Parathyroid adenoma (tissue), 2 donors: ENCODE measurements at regions not wholly inside any gene's neighbourhood (a gene's known extent, or its start where the extent isn't known, plus 50 kb on each side); places are given as distances from the start of the nearest gene placed in this dataset.
"Not testable (repeated sequence)": the region's sequence is repeated elsewhere in the genome, so short reads cannot be mapped to it uniquely, and the experiment has no call there.

Experiments
- H2AFZ ChIP-seq: fragments of 300-600 bp; sonication (generic); one replicate; pipeline ENCODE4 v1.7.0; 2017; ENCODE audit warnings: antibody characterized with exemption, mild to moderate bottlenecking
- H3K27ac ChIP-seq: fragments of 300-600 bp; sonication (generic); one replicate; pipeline ENCODE4 v1.7.0; 2017
- H3K27me3 ChIP-seq: fragments of 300-600 bp; sonication (generic); one replicate; pipeline ENCODE4 v1.7.0; 2017; ENCODE audit warnings: low read length; ENCODE audit not compliant: control insufficient read depth, insufficient read depth
- H3K36me3 ChIP-seq: fragments of 300-600 bp; sonication (generic); one replicate; pipeline ENCODE4 v1.7.0; 2017; ENCODE audit warnings: low read length; ENCODE audit not compliant: control insufficient read depth, insufficient read depth
- H3K4me1 ChIP-seq: fragments of 300-600 bp; sonication (generic); one replicate; pipeline ENCODE4 v1.7.0; 2017; ENCODE audit warnings: control low read depth
- H3K4me2 ChIP-seq: fragments of 300-600 bp; sonication (generic); one replicate; pipeline ENCODE4 v1.7.0; 2017; ENCODE audit warnings: low read length
- H3K4me3 ChIP-seq: fragments of 300-600 bp; sonication (generic); one replicate; pipeline ENCODE4 v1.7.0; 2017; ENCODE audit warnings: low read depth, low read length
- H3K79me2 ChIP-seq: fragments of 300-600 bp; sonication (generic); one replicate; pipeline ENCODE4 v1.7.0; 2017; ENCODE audit warnings: control low read depth
- H3K9ac ChIP-seq: fragments of 300-600 bp; sonication (generic); one replicate; pipeline ENCODE4 v1.7.0; 2017; ENCODE audit warnings: mild to moderate bottlenecking
- H3K9me3 ChIP-seq: fragments of 300-600 bp; sonication (generic); one replicate; pipeline ENCODE4 v1.7.0; 2017; ENCODE audit warnings: low read length; ENCODE audit not compliant: control insufficient read depth
- TF ChIP-seq, protein P1 (sequence below): fragments of 300-600 bp; sonication (generic); IDR thresholded peaks from one replicate; pipeline ENCODE4 v1.7.0; 2017; ENCODE audit warnings: antibody characterized with exemption, mild to moderate bottlenecking
- donor health status: primary hyperparathyroidism.

DNA sequence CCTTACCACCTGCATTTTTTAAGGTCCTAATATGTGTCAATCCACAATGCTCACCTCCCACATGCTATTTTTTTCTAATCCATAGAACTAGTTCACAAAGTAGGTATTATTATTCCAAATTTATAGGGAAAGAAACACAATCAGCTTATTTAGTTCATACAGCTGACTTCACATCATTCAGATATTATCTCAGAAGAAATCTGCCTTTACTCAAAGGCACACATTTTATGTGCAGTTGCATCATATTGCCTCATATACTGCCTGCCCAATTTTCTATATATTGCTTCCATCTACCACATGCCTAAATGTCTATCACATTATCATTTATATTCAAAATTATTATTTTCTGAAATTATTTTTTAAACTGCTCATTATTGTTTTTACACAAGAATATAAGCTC is 88.7 kb upstream of the LUZP2 start:
- Histone ChIP-seq H3K4me2 (no peak overlapping the region), H3K9ac (no peak overlapping the region), H3K4me3 (no peak overlapping the region), H3K27ac (no peak overlapping the region), H2AFZ (no peak overlapping the region), H3K79me2 (no peaks in the 10 kb centered on the region), H3K27me3 (no peaks in the 10 kb centered on the region), H3K36me3 (no peaks in the 10 kb centered on the region), H3K9me3 (no peaks in the 10 kb centered on the region), H3K4me1 (no peaks in the 10 kb centered on the region)
- TF ChIP-seq, protein P1, sequence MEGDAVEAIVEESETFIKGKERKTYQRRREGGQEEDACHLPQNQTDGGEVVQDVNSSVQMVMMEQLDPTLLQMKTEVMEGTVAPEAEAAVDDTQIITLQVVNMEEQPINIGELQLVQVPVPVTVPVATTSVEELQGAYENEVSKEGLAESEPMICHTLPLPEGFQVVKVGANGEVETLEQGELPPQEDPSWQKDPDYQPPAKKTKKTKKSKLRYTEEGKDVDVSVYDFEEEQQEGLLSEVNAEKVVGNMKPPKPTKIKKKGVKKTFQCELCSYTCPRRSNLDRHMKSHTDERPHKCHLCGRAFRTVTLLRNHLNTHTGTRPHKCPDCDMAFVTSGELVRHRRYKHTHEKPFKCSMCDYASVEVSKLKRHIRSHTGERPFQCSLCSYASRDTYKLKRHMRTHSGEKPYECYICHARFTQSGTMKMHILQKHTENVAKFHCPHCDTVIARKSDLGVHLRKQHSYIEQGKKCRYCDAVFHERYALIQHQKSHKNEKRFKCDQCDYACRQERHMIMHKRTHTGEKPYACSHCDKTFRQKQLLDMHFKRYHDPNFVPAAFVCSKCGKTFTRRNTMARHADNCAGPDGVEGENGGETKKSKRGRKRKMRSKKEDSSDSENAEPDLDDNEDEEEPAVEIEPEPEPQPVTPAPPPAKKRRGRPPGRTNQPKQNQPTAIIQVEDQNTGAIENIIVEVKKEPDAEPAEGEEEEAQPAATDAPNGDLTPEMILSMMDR, result no peak

GRCh38 chr11:24411791-24412190 is 85.1 kb upstream of the LUZP2 start:
- no peak overlapping the region for H3K4me3 ChIP-seq
- H3K36me3 ChIP-seq, result no peaks in the 10 kb centered on the region
- H3K4me1 ChIP-seq, result no peaks in the 10 kb centered on the region
- no peaks in the 10 kb centered on the region for H3K27me3 ChIP-seq
- TF ChIP-seq, protein P1, result no peak
- H3K27ac ChIP-seq, result no peak overlapping the region
- H3K79me2 ChIP-seq, result no peaks in the 10 kb centered on the region
- H3K9ac ChIP-seq, result no peak overlapping the region
- no peak overlapping the region for H3K4me2 ChIP-seq
- H3K9me3 ChIP-seq, result no peaks in the 10 kb centered on the region
- no peak overlapping the region for H2AFZ ChIP-seq

GRCh38 chr11:24412722-24413121 is 84.1 kb upstream of the LUZP2 start:
- Histone ChIP-seq H2AFZ (no peak overlapping the region), H3K9ac (no peak overlapping the region), H3K27ac (no peak overlapping the region)

DNA sequence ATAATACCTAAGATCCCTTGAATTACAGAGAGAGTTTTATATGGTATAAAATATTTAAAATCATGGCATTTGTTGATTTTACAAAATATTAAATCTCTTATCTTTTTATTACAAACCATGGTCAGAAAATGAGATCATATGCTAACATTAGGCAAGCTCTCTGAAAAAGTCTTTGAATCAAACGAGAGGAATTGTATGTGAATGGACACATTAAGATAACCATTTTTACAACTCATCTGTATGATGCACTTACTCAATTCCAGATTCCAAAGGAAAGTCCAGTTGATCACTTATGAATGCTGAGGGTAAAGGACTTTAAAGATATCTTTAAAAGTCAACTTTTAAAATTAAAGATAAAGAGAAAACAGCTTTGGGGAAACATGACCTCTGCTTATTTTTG is 83.5 kb upstream of the LUZP2 start:
- Histone ChIP-seq H3K36me3 (no peaks in the 10 kb centered on the region), H3K9me3 (no peaks in the 10 kb centered on the region), H3K27me3 (no peaks in the 10 kb centered on the region), H3K9ac (no peak overlapping the region), H3K79me2 (no peaks in the 10 kb centered on the region), H3K4me1 (no peaks in the 10 kb centered on the region), H3K27ac (no peak overlapping the region), H3K4me3 (no peak overlapping the region), H2AFZ (no peak overlapping the region), H3K4me2 (no peak overlapping the region)
- TF ChIP-seq, protein P1, result no peak

More at GRCh38 chr11:24412722-24413121, 84.1 kb upstream of the LUZP2 start:
- no peaks in the 10 kb centered on the region for H3K36me3 ChIP-seq
- no peaks in the 10 kb centered on the region for H3K27me3 ChIP-seq
- TF ChIP-seq, protein P1, result no peak
- no peak overlapping the region for H3K4me2 ChIP-seq
- no peaks in the 10 kb centered on the region for H3K79me2 ChIP-seq
- H3K4me3 ChIP-seq, result no peak overlapping the region
- no peaks in the 10 kb centered on the region for H3K9me3 ChIP-seq
- no peaks in the 10 kb centered on the region for H3K4me1 ChIP-seq

- H3K4me1 ChIP-seq, H3K27me3 ChIP-seq, H3K9me3 ChIP-seq, H2AFZ ChIP-seq, H3K9ac ChIP-seq, H3K4me2 ChIP-seq, H3K79me2 ChIP-seq, H3K36me3 ChIP-seq, H3K27ac ChIP-seq, H3K4me3 ChIP-seq: not testable (repeated sequence)
These were observed 80.8 kb upstream of the LUZP2 start for GRCh38 chr11:24415955-24416636.
